Upper lobe of right lung (tissue), 1 donor: ENCODE measurements at regions not wholly inside any gene's neighbourhood (a gene's known extent, or its start where the extent isn't known, plus 50 kb on each side); places are given as distances from the start of the nearest gene placed in this dataset.

Experiments
- ATAC-seq: fragments of 200-7000 bp; cut with Tn5 transposase; one replicate; pipeline ENCODE4 v1.9.1; 2020; ENCODE audit warnings: mild to moderate bottlenecking, moderate library complexity
- DNase-seq: peaks from one replicate; pipeline ENCODE4 v3.0.0-alpha.2; 2020
- H3K27ac ChIP-seq: fragments of 200-600 bp; one replicate; pipeline ENCODE4 v1.8.0; 2022
- H3K27me3 ChIP-seq: fragments of 200-600 bp; one replicate; pipeline ENCODE4 v1.8.0; 2022; ENCODE audit warnings: mild to moderate bottlenecking
- H3K36me3 ChIP-seq: fragments of 200-600 bp; one replicate; pipeline ENCODE4 v1.8.0; 2022
- H3K4me1 ChIP-seq: fragments of 200-600 bp; one replicate; pipeline ENCODE4 v1.8.0; 2022
- H3K4me3 ChIP-seq: fragments of 200-600 bp; one replicate; pipeline ENCODE4 v1.8.0; 2022; ENCODE audit warnings: mild to moderate bottlenecking
- H3K9me3 ChIP-seq: fragments of 200-600 bp; one replicate; pipeline ENCODE4 v1.8.0; 2022
- CTCF ChIP-seq: fragments of 200-600 bp; IDR thresholded peaks from one replicate; pipeline ENCODE4 v1.8.0; 2022; ENCODE audit warnings: antibody characterized with exemption
- intact Hi-C: fragments of 100-400 bp; cut with DNase I; formaldehyde crosslinking; loops from one replicate; pipeline ENCODE4 v1.11.0; 2022
- donor health status: DM: no; HTN: yes; CAD: no; lungs with severe emphysema.

- DNase-seq = no peak
- Histone ChIP-seq H3K27ac (no peak overlapping the region), H3K36me3 (no peaks in the 10 kb centered on the region), H3K4me1 (no peaks in the 10 kb centered on the region), H3K4me3 (no peak overlapping the region), H3K27me3 (no peaks in the 10 kb centered on the region), H3K9me3 (no peaks in the 10 kb centered on the region)
- ATAC-seq = no peak
- no peak for TF ChIP-seq CTCF
- intact Hi-C loops = no loop called here
These were observed 403.2 kb downstream of the RAD51AP2 start for GRCh38 chr2:17115042-17115441.

- Histone ChIP-seq H3K4me1 (no peaks in the 10 kb centered on the region), H3K9me3 (no peaks in the 10 kb centered on the region), H3K27ac (no peak overlapping the region), H3K27me3 (no peaks in the 10 kb centered on the region), H3K36me3 (no peaks in the 10 kb centered on the region), H3K4me3 (no peak overlapping the region)
- ATAC-seq = no peak
- TF ChIP-seq CTCF = no peak
- intact Hi-C loops = no loop called here
- DNase-seq = no peak
These were observed 410.4 kb downstream of the RAD51AP2 start for GRCh38 chr2:17107871-17108270.

- no peak overlapping the region for H3K4me3 ChIP-seq
- DNase-seq (no peak), ATAC-seq (no peak)
- no peaks in the 10 kb centered on the region for H3K4me1 ChIP-seq
- no peak overlapping the region for H3K27ac ChIP-seq
- no peak for TF ChIP-seq CTCF
- intact Hi-C loops = no loop called here
- H3K9me3 ChIP-seq = no peaks in the 10 kb centered on the region
- H3K36me3 ChIP-seq = no peaks in the 10 kb centered on the region
- H3K27me3 ChIP-seq = no peaks in the 10 kb centered on the region
These were observed 411.1 kb downstream of the RAD51AP2 start for GRCh38 chr2:17107151-17107550.

- no peak for ATAC-seq
These were observed 411.8 kb downstream of the RAD51AP2 start for GRCh38 chr2:17106418-17106817.

GRCh38 chr2:17104454-17104853 is 413.8 kb downstream of the RAD51AP2 start:
- H3K9me3 ChIP-seq = no peaks in the 10 kb centered on the region
- no peak overlapping the region for H3K4me3 ChIP-seq
- no peaks in the 10 kb centered on the region for H3K36me3 ChIP-seq
- no peaks in the 10 kb centered on the region for H3K27me3 ChIP-seq
- H3K4me1 ChIP-seq = no peaks in the 10 kb centered on the region
- H3K27ac ChIP-seq = no peak overlapping the region
- DNase-seq (no peak), ATAC-seq (no peak)
- no peak for TF ChIP-seq CTCF
- intact Hi-C loops = no loop called here

More at GRCh38 chr2:17106418-17106817, 411.8 kb downstream of the RAD51AP2 start:
- H3K27ac ChIP-seq = no peak overlapping the region
- H3K36me3 ChIP-seq = no peaks in the 10 kb centered on the region
- intact Hi-C loops = no loop called here
- TF ChIP-seq CTCF = no peak
- no peaks in the 10 kb centered on the region for H3K9me3 ChIP-seq
- no peaks in the 10 kb centered on the region for H3K27me3 ChIP-seq
- no peaks in the 10 kb centered on the region for H3K4me1 ChIP-seq
- no peak overlapping the region for H3K4me3 ChIP-seq
- DNase-seq = no peak

GRCh38 chr2:17101596-17101995 is 416.6 kb downstream of the RAD51AP2 start:
- Histone ChIP-seq H3K4me3 (no peak overlapping the region), H3K4me1 (no peaks in the 10 kb centered on the region), H3K27ac (no peak overlapping the region), H3K9me3 (no peaks in the 10 kb centered on the region), H3K36me3 (no peaks in the 10 kb centered on the region), H3K27me3 (no peaks in the 10 kb centered on the region)
- DNase-seq (no peak), ATAC-seq (no peak)
- no peak for TF ChIP-seq CTCF
- intact Hi-C loops = no loop called here
